HG03196 (cell line): ENCODE measurements at regions not wholly inside any gene's neighbourhood (a gene's known extent, or its start where the extent isn't known, plus 50 kb on each side); places are given as distances from the start of the nearest gene placed in this dataset.

Experiments
- ATAC-seq: cut with Tn5 transposase; IDR thresholded peaks from one replicate; pipeline ENCODE4 v1.9.1; 2021; ENCODE audit not compliant: unreplicated experiment

DNA sequence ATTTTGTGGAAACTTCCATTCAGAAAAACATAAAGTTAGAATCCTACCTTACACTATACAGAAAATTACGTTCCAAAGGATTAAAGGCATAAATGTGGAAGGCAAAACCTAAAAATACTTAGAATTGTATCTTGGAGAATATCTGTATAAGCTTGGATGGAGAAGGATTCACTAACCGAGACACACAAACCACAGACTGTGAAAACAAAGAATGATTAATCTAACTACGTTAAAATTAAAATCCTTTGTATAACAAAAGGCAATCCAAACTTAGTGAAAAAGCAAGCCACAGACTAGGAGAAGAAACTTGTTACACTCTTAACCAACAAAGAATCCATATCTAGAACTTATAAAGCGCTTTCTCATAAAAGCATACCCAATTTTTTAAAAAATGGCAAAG is 678.8 kb downstream of the INHBA start:
- no peak for ATAC-seq

DNA sequence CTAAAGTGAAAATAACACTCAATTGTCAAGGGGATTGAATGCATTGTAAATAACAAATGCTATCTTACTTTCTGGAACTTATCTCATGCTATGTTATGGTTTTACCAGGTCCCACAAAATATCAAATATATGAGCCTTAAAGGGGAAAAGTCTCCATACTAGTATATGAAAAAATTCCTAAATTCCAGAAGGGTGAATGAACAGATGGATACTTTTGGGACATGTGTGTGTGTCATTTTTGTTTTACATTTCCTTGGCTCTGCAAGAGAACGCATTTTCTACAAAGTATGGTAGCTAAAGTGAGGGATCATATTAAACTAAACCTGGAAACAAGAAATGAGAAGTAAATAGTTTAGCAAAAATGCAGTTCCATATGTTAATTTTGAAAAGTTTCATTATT is 682.8 kb downstream of the INHBA start:
- ATAC-seq = no peak

DNA sequence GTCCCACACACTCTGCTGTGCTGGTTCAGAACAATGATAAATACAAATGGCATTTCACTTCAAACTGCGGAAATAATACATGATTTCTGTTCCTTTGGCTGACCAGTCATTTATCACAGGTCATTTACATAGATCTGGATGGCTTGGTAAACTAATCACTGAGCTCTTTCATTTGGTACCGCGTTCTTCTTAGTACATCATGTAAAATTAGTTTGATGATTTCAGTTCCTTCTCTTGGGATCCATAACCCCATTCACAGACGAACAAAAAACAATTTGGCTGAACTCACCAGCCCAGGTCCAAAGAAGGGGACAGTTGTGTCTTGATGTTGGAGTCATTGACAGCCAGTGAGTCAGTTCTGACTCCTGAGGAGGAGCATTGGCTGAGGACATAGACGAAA is 689.8 kb downstream of the INHBA start:
- ATAC-seq = no peak

DNA sequence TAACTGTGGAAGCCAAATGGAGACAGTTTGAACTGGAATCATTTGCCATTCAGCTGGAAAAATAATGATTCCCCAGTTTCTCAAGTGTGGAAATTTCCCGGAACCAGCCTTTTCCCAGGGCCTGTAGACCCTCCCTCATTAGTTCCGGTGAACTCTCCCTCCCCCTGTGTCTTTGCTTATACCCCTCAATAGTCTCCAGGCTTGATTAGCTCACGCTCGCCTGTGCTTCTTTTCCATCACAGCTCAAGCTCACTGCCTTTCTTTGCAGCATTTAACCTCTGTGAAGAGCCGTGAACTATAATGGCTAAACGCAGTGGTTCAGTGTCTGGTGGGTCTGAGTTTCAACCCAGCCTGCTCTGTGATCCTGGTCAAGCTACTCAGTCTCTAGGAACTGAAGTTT is 690.8 kb downstream of the INHBA start:
- ATAC-seq = no peak

DNA sequence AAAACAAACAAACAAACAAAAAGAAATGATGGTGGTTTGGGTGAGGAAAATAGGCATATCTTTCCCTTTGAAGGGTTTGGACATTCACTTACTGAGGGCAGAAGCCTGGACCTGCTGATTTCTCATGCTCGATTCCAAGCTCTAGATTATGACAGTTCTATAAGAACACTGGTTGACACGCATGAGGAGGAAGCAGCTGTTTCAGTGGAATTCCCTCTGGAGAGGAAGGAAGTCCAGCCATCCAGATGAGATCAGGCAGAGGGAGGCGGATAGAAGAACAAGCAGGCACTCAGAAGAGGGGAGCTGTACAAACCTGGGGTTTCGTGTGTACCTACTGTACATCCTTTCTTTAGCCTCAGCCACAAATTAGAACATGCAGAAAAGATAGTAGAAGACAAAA is 691.9 kb downstream of the INHBA start:
- no peak for ATAC-seq

DNA sequence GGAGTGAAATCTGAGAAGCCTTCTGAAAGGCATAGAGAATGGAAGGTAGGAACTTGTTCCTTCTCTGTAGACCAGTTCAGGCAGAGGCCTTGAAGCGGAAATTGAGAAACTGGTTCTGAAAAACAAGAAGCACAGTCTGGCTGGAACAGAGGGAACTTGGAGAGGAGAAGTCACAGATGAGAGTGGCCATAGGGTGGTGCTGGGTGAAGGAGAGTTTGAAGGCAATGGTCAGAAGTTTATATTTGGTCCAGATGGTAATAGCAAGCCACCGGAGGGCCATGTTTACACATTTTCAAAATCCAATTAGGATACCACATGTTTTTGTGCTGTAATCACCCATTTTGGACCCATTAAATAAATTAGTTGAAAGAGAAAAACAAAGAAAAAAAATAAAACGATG is 692.5 kb downstream of the INHBA start:
- no peak for ATAC-seq

DNA sequence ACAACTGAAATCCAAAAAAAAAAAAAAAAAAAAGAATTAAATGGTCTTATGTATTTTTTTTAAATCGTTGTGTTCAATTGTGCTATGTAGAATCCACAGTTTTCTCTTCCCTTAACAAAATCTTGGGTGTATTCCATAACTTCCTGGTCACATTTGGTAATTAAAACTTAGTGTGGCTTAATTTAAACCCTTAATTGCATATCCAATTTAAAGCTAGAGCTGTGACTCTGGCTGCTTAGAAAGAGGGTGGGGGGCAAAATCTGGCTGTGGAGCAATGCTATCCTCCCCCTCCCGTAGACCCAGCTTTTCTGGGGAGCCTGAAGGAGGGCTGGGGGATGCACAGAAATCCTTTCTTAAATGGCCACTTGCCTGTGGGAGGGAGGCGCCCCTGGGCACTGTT is 695.1 kb downstream of the INHBA start:
- ATAC-seq = no peak

DNA sequence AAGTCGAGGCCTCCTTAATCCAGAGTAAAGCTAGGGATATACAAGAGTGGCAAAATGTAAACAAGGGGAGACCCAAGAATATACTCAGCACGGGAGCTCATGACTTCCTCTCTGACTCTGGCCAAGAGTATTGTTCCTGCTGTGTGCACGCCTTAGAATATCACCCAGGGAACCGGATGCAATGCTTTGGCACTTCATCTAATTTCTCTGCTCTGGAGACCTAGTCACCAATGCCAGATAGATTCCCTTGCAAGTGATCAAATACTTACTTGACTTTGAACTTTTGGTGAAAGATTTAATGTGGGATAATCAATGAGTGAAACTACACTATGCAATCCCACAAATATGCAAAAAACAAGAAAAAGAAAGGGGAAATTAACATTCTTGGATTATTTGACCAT is 695.5 kb downstream of the INHBA start:
- ATAC-seq = no peak

DNA sequence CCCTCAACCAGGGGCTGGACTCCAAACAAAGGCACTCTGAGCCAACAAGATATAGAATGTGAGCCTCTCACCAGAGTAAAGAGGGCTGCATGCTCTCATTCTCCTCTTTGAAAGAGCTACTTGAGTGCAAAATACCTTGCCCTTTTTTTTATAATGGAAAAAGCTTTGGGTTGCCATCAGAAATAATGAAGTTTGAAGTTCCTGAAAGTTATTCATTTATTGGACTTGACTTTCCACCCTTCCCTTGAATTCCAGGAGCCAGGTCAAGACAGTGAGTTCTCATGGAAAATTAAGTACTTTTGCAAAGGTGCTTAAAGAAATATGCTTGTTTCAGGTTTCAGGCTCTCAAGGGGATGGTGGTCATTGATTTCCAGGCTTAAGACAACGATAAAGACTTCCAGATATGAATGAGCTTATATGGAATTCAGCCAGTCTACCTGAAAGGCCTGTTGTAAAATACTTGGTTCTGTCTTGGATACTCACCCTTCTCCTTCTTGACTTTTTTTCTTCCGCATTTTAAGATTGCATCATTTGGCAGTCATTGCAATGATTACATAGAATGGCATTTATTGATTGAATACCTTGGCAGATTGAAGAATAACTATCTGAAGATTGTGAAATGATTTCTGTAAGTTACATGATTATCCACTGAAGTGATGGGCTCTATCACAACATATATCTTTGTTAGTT is 696.4 kb downstream of the INHBA start:
- ATAC-seq = no peak

DNA sequence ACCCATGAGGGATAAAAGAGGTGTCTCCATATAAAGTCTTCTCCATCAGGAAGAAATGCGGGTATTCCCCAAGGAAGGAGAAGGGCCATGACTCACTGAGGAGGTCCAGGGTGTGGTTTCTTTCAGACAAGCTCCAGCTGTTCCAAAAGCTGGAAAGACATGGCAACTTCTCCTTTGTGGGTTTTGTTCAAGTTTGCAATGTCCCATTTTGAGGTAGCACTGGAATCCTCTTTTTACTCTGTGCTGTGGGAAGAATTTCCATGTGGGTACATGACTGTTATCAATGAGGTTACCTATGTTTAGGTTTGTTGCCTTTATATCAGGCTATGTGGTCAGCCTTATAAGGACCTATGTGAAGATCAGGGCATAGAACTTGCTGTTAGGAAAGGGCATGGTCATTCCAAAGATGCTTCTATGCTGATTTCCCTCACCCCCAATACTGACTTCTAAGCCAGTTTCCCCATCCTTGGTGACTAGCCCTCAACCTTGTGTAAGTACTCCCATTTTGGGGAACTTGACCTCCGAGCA is 697.5 kb downstream of the INHBA start:
- ATAC-seq = no peak

DNA sequence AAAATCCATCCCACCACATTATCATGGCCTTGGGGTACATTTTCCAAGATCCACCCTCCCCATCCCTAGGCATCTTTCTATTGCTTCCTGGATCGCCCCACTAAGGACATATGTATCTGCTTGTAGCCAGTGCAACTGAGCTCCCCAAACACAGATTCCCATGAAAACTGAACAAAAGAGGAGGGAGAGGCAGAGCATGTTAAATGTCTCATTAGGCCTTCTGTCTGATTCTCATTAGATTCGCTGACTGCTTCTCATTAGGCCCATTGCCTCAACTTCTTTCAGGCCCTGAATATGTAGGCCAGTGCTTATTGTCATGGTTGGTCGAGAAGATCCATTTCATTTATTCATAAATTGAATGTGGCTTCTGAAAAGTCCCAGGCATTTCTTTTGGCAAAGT is 698.9 kb downstream of the INHBA start:
- ATAC-seq = no peak

DNA sequence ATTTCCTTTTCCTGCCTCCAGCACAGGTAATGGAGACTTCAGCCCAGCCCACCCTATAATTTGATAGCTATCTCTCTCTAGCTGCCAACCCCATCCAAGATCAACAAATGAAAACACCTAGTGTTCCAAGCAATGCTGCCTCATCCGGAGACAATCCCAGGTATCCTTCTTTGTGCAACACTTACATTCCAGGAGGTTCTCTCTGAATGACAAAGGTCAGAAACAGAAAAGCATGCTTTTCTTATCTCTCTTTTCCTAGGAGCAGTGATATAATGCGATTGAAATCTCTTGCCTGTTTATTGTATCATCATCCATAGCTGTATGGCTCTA is 699.3 kb downstream of the INHBA start:
- no peak for ATAC-seq

DNA sequence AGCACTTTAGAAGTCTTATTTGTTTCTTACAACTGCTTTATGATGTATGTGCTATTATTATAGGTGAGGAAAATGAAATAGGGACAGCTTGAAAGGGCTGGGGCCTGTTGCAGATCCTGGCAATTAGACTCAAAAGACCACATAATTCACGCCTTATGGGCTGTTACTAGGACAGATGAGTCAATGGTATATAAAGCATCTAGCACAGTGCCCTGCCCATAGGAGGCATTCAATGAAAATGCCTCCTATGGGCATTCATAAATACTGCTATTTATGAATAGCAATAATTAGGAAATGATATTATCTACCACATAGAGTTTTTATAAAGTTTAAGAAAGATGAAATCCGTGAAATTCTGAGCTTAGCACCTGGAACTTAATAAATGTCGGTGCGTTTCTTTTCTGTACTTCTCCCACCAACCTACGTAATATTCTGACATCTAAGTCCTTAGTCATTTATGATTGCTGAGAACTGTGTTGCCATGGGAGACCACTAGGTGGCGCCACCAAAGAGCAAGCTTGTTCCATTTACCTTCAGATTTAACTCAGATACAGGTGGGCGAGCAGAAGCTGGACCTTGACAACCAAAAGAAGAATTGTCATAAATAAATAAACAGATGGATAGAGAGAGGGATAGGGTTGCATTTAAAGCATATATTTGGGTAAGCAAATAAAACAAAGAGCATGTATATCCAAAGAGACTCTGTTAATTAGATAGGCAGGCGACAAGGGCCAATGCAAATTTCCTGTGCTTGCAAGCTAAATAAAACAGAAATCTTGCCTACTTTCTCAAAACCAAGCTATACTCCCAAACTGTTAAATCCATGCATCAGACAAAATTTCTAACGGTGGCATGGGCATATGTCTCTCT is 699.9 kb downstream of the INHBA start:
- ATAC-seq = no peak

DNA sequence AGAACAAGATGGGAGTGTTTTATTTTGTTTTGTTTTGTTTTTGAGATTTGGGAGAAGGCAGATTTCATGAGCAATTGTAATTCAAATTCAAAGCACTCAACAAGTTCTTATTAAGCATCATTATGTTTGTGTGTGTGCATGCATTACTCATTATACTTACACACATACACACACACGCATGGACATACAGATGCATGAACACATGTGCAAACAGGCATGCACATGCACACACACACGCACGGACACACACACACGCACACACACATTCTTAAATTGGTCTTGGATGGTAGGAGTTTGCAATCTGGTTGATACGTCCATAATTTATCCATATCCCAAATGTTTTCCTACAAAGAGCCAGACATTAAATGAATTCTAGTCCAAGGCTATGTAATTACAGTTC is 702.8 kb downstream of the INHBA start:
- no peak for ATAC-seq

DNA sequence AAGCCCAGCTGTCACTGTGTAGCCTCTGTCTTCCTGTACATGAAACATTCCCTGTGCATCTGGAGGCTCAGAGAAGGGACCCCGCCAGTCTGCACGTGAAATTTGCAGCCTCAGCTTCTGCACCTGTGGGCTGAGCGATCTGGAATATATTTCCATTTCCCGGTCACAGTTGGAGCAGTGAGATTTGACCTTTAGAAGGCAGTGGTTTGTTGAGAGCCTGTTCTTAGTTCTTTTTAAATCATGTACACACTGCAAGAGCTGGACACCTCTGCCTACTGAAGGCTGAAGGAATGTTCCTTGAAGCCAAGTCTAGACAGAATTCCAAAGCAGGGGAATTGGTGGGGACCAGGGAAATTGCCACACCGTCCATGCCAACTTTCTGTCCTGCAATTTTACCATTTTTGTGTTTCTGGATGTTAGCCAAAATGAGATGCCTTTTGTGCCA is 706.6 kb downstream of the INHBA start:
- ATAC-seq = no peak

DNA sequence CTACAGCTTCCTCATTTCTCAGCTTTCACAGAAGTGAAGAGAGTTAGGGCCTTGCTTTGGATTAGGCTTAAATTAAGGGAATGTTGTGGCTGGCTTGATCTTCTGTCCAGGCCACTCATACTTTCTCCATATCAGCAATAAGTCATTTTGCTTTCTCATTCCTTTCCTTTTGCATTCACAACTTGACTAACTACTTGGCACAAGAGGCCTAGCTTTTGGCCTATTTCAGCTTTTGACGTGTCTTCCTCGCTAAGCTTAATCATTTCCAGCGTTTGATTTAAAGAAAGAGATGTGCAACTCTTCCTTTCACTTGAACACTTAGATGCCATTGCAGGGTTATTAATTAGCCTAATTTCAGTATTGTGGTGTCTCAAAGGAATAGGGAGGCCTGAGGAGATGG is 712.0 kb downstream of the INHBA start:
- no peak for ATAC-seq

DNA sequence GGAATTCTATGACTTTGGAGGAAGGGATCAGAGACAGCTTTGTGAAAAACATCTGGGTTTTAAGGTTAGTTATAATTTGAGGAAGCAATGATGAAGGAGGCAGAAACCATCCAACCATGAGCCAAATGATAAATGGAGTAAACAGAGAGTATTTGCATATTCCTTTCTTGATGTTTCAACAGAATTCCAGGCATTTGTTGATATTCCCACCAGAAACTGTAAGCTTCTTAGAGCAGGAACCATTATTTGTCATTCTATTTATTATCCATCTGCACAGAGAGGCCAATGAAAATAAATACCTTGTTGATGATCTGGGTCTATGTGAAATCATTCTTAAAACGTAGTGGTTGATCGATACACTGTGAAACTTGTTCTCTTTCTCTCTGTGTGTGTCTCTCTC is 715.3 kb downstream of the INHBA start:
- no peak for ATAC-seq

DNA sequence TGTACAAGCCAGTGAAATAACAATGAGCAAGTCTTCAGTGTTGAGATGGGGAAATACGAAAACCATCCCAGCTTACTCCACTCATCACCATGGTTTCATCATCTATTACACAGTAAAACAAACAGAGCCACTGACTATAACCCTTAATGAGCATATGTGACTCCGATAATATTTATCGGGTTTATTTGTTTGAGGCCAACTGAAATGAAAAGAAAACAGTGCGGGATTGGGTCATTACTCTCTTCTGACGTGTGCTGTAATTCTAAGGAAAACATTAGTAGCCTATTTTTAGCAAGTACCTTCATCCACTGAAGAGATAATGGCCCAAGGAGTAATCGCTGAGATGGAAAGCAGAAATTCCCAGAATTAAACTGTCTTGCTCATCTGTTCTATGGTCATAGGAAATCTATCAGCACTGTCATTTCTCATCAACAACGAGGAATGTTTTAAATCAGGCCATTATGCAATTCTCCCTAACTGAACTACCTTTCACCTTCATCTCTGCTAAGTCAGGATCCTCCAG is 716.5 kb downstream of the INHBA start:
- no peak for ATAC-seq

DNA sequence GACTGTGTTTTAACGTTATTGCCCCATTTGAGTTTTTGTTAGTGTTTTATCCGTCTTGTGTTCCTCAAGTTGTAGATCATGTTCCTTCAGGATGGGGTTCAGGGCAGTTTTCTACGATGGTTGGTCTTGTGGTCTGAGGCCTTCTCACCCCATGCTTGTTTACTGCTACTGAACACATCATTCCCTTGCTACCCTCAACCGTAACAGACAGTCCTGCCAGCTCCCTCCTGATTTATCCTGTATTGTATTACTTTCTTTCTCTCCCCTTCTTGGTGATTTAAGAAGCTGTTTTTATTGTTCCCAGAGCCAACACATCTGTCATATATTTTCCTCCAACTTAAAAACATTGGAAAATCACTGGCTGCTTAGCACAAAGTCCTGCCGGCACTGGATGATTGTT is 719.8 kb downstream of the INHBA start:
- no peak for ATAC-seq

DNA sequence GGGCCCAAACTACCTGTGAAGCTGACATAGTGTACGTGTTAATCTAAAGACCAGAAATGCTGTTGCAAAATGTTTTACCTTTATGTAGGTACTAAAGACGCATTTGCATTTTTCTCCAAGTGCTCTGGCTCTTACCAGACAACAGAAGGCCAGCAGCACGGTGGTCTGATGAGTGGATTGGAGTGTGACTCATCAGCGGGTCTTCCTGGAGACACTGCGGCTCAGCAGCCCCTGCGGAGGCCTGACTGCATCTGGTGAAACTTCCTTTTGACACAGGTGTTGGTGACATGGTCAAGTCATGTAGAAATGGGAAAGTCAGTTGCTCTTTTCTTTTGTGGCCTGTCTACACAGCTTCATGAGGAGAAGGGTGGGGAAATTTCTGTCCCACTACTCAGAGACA is 723.6 kb downstream of the INHBA start:
- no peak for ATAC-seq

DNA sequence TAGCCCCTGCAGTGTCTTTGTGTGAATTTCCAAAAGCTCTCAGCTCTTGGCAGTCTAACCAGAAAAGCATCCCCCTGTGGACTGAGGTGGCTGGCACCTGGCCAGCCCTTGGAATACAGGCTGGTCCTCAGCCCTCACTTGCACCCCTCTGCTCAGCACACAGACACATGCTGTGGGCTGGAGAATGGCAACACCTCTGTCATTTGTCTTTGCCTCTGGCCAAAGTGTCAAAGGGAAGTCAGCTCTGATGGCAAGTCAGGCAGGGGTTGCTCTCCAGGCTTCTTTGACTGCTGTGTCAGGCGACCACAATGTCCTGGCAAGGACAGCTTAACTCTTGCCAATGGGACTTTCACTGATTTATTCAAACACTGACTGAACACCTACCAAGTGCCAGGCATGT is 724.8 kb downstream of the INHBA start:
- ATAC-seq = no peak

DNA sequence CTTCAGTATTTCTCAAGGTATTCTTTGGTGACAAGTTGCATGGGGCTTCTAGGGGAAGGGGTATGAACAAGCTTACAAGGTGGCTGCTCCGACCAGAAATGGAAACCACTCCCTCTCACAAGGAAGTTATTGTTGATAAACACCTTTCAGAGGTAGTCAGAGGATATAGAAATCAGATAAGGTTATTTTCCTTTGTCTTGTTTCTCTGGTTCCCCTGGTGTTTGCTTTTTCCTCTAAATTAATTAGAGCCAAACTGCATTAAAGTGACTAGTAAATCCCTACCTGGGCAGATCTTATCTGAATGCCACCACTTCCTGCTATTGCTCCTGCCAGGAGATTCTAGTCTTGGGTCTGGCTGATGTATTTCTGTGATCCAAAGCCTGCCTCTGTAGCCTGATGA is 725.4 kb downstream of the INHBA start:
- ATAC-seq = no peak
